Activated CD4-positive, alpha-beta T cell treated with anti-CD3 and anti-CD28 coated beads, Interleukin-2, amount 50 U/mL, for 48 hours (primary cell): ENCODE measurements at regions not wholly inside any gene's neighbourhood (a gene's known extent, or its start where the extent isn't known, plus 50 kb on each side); places are given as distances from the start of the nearest gene placed in this dataset.
A peak's percentile ranks its signal among the peaks of the same experiment; 100 is the strongest.
"Not testable (repeated sequence)": the region's sequence is repeated elsewhere in the genome, so short reads cannot be mapped to it uniquely, and the experiment has no call there.

Experiments used
- DNase-seq, 2 experiments: peaks; one replicate each; pipeline ENCODE4 v3.0.0-alpha.2; 2020

GRCh38 chr5:152177626-152178349, 227.3 kb downstream of the NMUR2 start:
- no peak for DNase-seq

GRCh38 chr5:152171888-152172287, 233.2 kb downstream of the NMUR2 start:
- no peak for DNase-seq

- DNase-seq: no peak
Observed at GRCh38 chr5:152170350-152170749, 234.7 kb downstream of the NMUR2 start.

GRCh38 chr5:152164860-152165259, 240.2 kb upstream of the GLRA1 start:
- DNase-seq: no peak

- DNase-seq: not testable (repeated sequence)
Observed at GRCh38 chr5:152159894-152160293, 235.2 kb upstream of the GLRA1 start.

- not testable (repeated sequence) for DNase-seq
Observed at GRCh38 chr5:152154452-152154851, 229.8 kb upstream of the GLRA1 start.

GRCh38 chr5:152151940-152152339, 227.3 kb upstream of the GLRA1 start:
- DNase-seq: no peak

- no peak for DNase-seq
Observed at GRCh38 chr5:152151113-152151512, 226.5 kb upstream of the GLRA1 start.

GRCh38 chr5:152147286-152147685, 222.6 kb upstream of the GLRA1 start:
- no peak for DNase-seq

- no peak for DNase-seq
Observed at GRCh38 chr5:152146566-152146965, 221.9 kb upstream of the GLRA1 start.

GRCh38 chr5:152144556-152144955, 219.9 kb upstream of the GLRA1 start:
- no peak for DNase-seq

GRCh38 chr5:152144030-152144429, 219.4 kb upstream of the GLRA1 start:
- no peak for DNase-seq

- DNase-seq: peak; percentile 70 to 73
Observed at GRCh38 chr5:152142840-152143469, 218.3 kb upstream of the GLRA1 start.

GRCh38 chr5:152140347-152140746, 215.7 kb upstream of the GLRA1 start:
- DNase-seq: no peak

- no peak for DNase-seq
Observed at GRCh38 chr5:152137063-152137462, 212.4 kb upstream of the GLRA1 start.

- no peak for DNase-seq
Observed at GRCh38 chr5:152136321-152136720, 211.7 kb upstream of the GLRA1 start.

GRCh38 chr5:152135827-152136226, 211.2 kb upstream of the GLRA1 start:
- no peak for DNase-seq

GRCh38 chr5:152125661-152126205, 201.1 kb upstream of the GLRA1 start:
- DNase-seq: no peak

- DNase-seq: no peak
Observed at GRCh38 chr5:152124409-152125041, 199.9 kb upstream of the GLRA1 start.

- no peak for DNase-seq
Observed at GRCh38 chr5:152118676-152119470, 194.2 kb upstream of the GLRA1 start.

GRCh38 chr5:152116934-152117333, 192.3 kb upstream of the GLRA1 start:
- no peak for DNase-seq

GRCh38 chr5:152113401-152113800, 188.8 kb upstream of the GLRA1 start:
- DNase-seq: peak; percentile 52 to 62

GRCh38 chr5:152107220-152107619, 182.6 kb upstream of the GLRA1 start:
- no peak for DNase-seq
